Liver (tissue), 3 donors: ENCODE measurements at regions not wholly inside any gene's neighbourhood (a gene's known extent, or its start where the extent isn't known, plus 50 kb on each side); places are given as distances from the start of the nearest gene placed in this dataset.

ENCODE experiments used
- RAD21 ChIP-seq, 2 donors: IDR thresholded peaks; 2 replicates each; pipeline ENCODE4 v1.6.1; 2016; ENCODE audit warnings: antibody characterized with exemption in 2 of 2, mild to moderate bottlenecking in 2 of 2
- RXRA ChIP-seq, 2 donors: IDR thresholded peaks; 2 replicates each; pipeline ENCODE4 v1.6.1; 2017 to 2018; ENCODE audit warnings: antibody characterized with exemption in 2 of 2, mild to moderate bottlenecking in 1 of 2
- TF ChIP-seq, protein P1 (sequence below): IDR thresholded peaks from 2 replicates; pipeline ENCODE4 v1.6.1; 2016; ENCODE audit warnings: antibody characterized with exemption
- TF ChIP-seq, protein P2 (sequence below): fragments of 150-350 bp; IDR thresholded peaks from 2 replicates; pipeline ENCODE4 v1.5.1; 2017; ENCODE audit warnings: improper control_type of control experiment, low read depth, low read length; ENCODE audit not compliant: missing input control
- donor health status: healthy.
- donor health status: healthy.

DNA sequence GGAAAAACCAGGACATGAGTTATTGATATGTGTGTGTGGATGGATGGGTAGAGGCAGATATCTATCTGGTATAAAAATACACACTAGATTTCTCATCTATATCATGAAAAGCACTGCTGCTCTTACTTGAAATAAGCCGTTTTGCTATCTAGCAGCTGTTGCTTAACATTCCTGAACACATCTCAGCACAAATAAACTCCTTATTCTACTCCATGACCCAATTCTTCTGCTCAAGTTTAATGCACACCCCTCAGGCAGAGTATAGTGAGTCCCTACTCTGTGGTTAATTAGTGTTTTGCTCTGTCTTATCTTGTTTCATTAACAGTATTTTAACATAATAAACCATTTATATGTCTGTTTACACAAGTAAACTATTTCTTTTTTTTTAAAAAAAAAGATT is 134.2 kb downstream of the CBLN2 start:
- no peak for TF ChIP-seq RXRA (IDR thresholded peaks at IDR 0.05)
- TF ChIP-seq, protein P1, sequence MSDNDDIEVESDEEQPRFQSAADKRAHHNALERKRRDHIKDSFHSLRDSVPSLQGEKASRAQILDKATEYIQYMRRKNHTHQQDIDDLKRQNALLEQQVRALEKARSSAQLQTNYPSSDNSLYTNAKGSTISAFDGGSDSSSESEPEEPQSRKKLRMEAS: no peak
- TF ChIP-seq, protein P2, sequence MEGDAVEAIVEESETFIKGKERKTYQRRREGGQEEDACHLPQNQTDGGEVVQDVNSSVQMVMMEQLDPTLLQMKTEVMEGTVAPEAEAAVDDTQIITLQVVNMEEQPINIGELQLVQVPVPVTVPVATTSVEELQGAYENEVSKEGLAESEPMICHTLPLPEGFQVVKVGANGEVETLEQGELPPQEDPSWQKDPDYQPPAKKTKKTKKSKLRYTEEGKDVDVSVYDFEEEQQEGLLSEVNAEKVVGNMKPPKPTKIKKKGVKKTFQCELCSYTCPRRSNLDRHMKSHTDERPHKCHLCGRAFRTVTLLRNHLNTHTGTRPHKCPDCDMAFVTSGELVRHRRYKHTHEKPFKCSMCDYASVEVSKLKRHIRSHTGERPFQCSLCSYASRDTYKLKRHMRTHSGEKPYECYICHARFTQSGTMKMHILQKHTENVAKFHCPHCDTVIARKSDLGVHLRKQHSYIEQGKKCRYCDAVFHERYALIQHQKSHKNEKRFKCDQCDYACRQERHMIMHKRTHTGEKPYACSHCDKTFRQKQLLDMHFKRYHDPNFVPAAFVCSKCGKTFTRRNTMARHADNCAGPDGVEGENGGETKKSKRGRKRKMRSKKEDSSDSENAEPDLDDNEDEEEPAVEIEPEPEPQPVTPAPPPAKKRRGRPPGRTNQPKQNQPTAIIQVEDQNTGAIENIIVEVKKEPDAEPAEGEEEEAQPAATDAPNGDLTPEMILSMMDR: no peak
- no peak for TF ChIP-seq RAD21 (IDR thresholded peaks at IDR 0.05)
